HK-2 (cell line): ENCODE measurements at regions not wholly inside any gene's neighbourhood (a gene's known extent, or its start where the extent isn't known, plus 50 kb on each side); places are given as distances from the start of the nearest gene placed in this dataset.

Source experiments
- DNase-seq: peaks from one replicate; pipeline ENCODE4 v3.0.0-alpha.2; 2018; ENCODE audit not compliant: unreplicated experiment

DNA sequence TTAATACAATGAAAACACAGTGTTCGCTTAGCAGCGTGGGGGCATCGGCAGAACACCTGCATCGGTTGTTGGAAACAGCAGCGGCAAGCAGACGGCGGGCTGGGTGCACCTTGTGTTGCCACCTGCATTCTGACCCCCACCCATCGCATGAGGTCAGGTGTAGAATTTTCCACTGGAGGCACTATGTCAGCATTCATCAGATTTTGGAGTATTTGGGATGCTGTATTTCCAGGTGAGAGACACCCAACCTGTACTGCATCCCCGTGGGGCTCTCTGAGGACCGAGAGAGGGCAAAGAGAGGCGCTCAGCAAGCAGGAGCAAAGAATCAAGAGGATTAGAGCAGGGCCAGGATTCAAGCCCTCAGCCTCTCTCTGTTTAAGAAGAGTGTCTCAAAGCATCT, 116.4 kb upstream of the MGMT start:
- DNase-seq = no peak

- no peak for DNase-seq
Measured at GRCh38 chr10:129353101-129353500, 113.9 kb upstream of the MGMT start.

DNA sequence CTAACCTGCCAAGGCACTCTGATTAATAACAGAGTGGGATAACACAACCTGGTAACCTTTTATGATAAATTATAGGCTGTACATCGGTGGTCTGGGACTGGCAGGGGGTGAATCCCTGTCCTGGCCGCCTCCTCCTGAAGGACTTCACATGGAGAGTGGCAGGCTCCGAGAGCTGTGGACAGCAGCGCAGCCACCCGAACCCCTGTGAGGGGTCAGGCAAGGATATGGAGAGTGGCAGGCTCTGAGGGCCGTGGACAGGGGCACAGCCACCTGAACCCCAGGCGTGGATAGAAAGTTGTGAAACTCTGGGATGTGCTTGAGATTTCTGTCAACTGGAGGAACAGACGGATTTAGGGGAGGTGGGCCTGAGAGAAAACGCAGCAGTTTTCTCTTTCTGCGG, 107.0 kb upstream of the MGMT start:
- no peak for DNase-seq

- DNase-seq = no peak
Measured at GRCh38 chr10:129361676-129362376, 105.2 kb upstream of the MGMT start.

DNA sequence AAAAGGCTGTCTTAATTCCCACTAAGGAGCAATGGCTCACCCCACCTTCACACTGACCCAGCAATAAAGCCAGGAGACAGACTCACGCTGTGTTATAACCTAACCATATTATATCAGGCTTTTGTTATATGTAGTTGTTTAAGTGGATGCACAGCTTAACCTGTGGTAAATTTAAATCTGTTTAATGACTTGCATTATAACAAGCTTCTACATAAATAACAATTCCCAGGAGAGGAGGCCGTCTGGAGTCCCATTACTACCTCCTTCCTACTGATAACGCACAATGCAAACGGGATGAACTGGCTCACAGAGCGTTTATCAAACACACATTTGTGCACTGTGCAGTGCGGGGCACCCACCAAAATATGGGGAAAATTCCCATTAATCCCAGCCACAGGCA, 102.1 kb upstream of the MGMT start:
- no peak for DNase-seq

DNA sequence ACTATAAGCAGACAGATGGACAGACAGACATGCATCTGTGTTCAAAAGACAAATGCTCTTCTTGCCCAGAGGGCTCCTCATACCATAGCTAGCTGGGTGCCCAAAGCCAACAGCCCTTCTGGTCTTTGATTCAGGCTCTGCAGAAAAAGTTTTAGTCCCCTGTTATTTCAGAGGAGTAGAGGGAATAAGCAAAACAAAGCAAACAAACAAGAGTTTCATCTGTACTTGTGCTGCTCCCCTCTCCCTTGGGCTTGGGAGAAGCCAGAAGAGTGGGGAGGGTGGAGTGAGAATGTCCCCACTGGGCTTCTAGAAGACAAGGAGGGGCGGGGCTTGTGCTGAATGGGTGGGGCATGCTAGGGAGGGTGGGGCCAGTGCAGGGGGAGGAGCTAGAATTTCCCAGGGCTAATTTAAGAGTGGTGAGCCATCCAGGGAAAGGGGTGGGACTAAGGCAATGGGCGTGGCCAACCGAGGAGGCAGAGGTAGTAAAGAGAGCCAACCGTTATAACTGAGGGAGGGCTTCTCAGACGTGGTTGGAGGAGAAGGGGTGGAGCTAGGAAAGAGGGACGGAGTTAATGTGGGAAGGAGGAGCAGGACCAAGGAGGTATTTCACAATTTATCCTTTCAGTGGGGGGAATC, 101.2 kb upstream of the MGMT start:
- no peak for DNase-seq

DNA sequence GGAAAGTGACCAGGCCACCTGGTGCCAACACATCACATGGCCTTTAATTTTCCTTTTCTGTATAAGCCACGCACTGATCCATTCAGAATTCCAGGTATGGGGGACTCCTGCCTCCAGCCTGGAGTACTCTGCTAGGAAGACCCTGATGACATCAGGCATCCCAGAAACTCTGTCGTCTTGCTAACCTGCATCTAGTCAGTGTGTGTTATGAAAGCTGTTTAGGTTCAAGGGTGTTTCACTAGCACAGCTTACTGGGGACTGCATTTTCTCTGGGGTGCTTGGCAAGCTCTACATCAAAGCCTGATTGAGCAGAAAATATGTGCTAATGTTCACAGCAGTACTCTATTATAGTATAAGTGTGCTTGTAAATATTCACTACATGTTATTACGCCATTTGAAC, 100.6 kb upstream of the MGMT start:
- no peak for DNase-seq

- DNase-seq = no peak
Measured at GRCh38 chr10:129369566-129369965, 97.5 kb upstream of the MGMT start.

DNA sequence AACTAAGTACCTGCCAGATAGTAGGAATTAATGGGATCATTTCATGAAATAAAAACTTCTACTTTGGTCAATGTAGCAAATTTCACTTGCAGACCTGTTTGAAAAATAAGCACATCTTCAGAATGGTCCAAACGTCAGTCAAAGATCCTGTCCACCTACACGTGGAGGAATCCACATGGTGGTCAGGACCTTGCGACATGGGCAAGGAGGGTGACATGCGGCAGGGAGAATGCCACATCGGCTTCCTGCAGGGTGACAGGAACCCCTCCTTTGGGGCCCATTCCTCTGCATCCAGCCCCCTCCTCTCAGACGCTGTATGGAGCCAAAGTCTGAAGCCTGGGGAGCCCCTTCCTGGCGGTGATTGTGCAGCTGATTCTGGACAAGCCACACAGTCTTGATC, 95.5 kb upstream of the MGMT start:
- DNase-seq = no peak

DNA sequence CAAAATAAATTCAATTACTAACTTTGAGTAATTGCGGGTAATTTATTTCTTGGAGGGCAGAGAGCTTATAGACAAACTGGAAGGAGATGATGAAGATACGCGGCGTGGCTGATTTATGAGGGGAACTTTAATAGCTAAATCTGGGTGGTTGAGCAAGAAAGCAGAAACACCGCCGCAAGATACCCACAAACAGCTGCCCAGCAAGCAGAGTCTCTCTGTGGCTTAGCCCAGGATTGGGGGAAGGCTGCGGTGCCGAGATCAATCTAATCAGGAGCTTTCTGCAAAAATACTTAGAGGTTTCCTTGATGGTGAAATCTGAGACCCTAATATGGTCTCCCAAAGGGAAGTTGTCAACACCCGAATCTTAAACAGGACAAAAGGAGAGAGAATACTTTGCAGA, 94.9 kb upstream of the MGMT start:
- no peak for DNase-seq

DNA sequence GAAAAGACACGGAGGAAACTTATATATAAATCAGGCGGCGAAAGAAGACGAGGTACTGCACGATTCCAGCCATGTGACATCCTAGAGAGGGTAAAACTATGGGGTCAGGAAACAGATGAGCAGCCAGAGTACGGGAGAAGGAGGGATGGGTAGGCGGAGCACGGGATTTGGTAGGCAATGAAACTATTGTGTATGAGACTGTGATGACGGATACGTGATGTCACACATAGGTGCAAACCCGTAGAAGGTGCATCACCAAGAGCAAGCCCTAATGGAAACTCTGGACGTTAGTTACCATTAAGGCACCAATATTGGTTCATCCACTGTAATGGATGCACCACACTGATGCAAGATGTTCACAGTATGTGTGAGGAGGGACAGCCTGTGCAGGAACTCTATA, 93.8 kb upstream of the MGMT start:
- no peak for DNase-seq

DNA sequence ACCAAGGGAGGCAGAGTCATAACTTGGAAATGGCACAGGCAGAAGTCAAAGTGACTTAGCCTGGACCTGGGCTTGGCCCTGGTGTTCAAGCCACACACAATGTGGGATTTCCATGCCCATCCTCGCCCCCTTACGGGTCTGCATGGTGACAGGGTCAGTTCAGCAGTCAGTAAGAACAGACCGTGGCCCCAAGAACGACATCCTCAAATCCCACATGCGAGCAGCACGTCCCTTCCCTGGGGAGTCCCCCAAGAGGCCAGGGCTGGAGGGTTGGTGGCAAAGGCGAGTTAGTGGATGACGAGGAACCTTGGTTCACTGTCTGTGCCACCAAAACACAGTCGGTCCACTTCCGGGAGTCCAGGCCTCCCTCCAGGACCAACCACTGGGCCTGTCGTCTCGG, 93.3 kb upstream of the MGMT start:
- no peak for DNase-seq

DNA sequence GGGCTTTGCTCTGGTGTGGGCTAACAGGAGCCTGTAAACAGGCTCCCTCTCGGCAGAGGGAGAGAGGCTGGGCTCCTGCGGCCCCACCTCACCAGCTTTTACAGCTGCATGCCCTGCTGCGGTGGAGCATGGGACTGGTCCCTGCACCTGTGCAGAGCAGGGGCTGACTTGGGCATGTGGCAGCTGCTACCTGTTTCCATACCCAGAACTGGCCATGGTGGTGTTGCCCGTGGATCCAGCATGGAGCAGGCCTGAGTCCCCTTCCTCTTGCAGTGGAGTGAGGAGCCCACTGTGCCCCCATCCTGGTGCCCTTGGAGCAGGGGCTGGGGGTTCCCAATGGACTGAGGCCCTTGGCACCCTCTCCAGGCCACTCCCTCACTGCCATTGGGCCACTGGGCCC, 91.9 kb upstream of the MGMT start:
- DNase-seq = no peak

GRCh38 chr10:129375912-129376311, 91.1 kb upstream of the MGMT start:
- DNase-seq = no peak

DNA sequence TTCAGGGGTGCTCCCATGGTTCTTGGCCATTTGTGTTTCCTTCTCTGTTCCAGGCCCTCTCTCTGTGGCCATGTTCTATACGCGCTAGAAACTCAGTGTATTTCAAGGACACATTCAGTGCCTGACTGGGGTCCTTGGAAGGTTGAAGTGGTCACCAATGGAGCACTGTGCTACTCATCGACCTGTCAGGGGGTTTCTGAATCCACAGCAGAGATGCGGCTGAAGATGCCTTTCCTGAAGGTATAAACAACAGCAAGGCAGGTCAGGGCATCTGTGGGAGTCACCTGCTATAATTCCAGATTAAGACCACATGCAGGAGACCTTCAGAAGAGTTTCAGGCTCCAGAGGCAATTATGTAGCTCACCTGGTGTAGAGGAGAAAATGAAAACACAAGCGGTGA, 86.8 kb upstream of the MGMT start:
- no peak for DNase-seq

DNA sequence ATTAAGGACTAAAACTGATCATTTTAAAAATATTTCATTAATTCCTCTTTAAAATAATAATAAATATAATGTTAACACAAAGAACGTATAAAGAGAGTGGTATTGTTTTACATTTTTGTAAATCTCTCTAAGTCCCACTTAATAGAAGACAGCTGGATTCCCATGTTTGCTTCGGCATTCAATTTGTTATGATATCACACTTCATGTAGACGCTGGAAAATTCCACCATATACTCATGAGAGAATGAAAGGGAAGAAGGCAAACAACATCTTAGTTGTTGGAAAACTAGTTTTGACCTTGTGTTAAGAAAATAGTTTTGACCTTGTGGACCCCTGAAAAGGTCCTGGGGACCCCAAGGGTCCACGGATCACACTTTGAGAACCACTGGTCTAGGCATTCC, 85.3 kb upstream of the MGMT start:
- no peak for DNase-seq

GRCh38 chr10:129382401-129382800, 84.6 kb upstream of the MGMT start:
- no peak for DNase-seq

- DNase-seq = no peak
Measured at GRCh38 chr10:129383651-129384050, 83.4 kb upstream of the MGMT start.

DNA sequence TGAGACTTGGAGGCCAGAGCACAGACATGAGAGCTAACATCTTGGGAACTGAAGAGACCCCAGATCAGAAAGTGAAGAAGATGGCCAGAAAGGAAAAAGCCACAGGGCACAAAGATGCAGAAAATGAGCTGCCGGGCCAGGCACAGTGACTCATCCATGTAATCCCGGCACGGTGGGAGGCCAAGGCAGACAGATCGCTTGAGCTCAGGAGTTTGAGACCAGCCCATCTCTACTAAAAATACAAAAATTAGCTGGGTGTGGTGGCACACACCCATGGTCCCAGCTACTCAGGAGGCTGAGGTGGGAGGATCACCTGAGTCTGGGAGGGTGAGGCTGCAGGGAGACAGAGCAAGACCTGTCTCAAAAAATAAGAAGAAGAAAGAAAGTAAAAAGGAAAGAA, 81.4 kb upstream of the MGMT start:
- no peak for DNase-seq

- no peak for DNase-seq
Measured at GRCh38 chr10:129386415-129387257, 80.4 kb upstream of the MGMT start.

DNA sequence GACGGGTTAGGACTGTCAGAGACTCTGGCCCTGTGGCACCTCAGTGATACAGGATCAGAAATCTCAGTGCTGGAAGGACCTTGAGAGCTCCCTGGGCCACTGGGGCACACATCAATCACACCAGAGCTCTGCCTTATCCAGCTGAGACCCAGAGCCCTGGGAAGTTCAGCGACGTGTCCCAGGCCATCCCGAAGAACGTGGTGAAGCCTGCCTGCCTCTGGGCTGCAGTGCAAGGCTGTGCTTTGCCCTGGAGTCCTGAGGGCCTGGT, 79.8 kb upstream of the MGMT start:
- DNase-seq = no peak

- DNase-seq = no peak
Measured at GRCh38 chr10:129388435-129388834, 78.6 kb upstream of the MGMT start.

- no peak for DNase-seq
Measured at GRCh38 chr10:129389194-129389593, 77.8 kb upstream of the MGMT start.
